Hepatocyte (in vitro differentiated cells): ENCODE measurements at regions not wholly inside any gene's neighbourhood (a gene's known extent, or its start where the extent isn't known, plus 50 kb on each side); places are given as distances from the start of the nearest gene placed in this dataset.

ENCODE experiments used
- EZH2 ChIP-seq: fragments of 200-600 bp; sonication (generic); IDR thresholded peaks from 2 replicates; pipeline ENCODE4 v1.6.1; 2016; ENCODE audit warnings: antibody characterized with exemption, mild to moderate bottlenecking, borderline replicate concordance
- TF ChIP-seq, protein P1 (sequence below): fragments of 200-600 bp; sonication (generic); IDR thresholded peaks from 2 replicates; pipeline ENCODE4 v1.5.1; 2016; ENCODE audit warnings: antibody characterized with exemption, mild to moderate bottlenecking; ENCODE audit not compliant: poor library complexity

DNA sequence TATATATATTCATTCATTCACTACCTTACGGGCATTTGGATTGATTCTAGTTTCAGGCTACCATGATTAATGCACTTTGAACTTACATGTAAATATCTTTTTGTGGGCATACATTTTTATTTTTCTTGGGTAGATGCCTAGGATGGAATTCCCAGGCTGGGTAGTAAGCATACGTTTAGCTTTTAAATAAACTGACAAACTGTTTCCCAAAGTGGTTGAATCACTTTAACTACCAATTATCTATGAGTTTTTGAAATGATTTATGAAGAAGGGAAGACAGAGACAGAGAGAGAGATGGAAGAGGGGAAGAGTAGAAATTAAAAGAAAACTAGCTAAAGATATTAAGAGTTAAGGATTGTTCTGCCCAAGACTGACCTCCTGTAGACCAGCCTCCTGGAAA lies 612.6 kb downstream of the PSAT1 start:
- TF ChIP-seq, protein P1, sequence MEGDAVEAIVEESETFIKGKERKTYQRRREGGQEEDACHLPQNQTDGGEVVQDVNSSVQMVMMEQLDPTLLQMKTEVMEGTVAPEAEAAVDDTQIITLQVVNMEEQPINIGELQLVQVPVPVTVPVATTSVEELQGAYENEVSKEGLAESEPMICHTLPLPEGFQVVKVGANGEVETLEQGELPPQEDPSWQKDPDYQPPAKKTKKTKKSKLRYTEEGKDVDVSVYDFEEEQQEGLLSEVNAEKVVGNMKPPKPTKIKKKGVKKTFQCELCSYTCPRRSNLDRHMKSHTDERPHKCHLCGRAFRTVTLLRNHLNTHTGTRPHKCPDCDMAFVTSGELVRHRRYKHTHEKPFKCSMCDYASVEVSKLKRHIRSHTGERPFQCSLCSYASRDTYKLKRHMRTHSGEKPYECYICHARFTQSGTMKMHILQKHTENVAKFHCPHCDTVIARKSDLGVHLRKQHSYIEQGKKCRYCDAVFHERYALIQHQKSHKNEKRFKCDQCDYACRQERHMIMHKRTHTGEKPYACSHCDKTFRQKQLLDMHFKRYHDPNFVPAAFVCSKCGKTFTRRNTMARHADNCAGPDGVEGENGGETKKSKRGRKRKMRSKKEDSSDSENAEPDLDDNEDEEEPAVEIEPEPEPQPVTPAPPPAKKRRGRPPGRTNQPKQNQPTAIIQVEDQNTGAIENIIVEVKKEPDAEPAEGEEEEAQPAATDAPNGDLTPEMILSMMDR: no peak
- no peak for TF ChIP-seq EZH2
